ENCODE measurements at regions not wholly inside any gene's neighbourhood (a gene's known extent, or its start where the extent isn't known, plus 50 kb on each side); places are given as distances from the start of the nearest gene placed in this dataset.

- no peak for DNase-seq (ENCODE audit: extremely low read depth, low read depth)
- TF ChIP-seq, protein P1, sequence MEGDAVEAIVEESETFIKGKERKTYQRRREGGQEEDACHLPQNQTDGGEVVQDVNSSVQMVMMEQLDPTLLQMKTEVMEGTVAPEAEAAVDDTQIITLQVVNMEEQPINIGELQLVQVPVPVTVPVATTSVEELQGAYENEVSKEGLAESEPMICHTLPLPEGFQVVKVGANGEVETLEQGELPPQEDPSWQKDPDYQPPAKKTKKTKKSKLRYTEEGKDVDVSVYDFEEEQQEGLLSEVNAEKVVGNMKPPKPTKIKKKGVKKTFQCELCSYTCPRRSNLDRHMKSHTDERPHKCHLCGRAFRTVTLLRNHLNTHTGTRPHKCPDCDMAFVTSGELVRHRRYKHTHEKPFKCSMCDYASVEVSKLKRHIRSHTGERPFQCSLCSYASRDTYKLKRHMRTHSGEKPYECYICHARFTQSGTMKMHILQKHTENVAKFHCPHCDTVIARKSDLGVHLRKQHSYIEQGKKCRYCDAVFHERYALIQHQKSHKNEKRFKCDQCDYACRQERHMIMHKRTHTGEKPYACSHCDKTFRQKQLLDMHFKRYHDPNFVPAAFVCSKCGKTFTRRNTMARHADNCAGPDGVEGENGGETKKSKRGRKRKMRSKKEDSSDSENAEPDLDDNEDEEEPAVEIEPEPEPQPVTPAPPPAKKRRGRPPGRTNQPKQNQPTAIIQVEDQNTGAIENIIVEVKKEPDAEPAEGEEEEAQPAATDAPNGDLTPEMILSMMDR (IDR thresholded peaks at IDR 0.05; ENCODE audit: low read depth, low read length, missing control alignments) = no peak
- no peak overlapping the region for H3K4me3 ChIP-seq (replicated peaks; ENCODE audit: low read depth, low read length)
Observed at GRCh38 chr2:144859716-144860115, 339.8 kb upstream of the ZEB2 start.

DNA sequence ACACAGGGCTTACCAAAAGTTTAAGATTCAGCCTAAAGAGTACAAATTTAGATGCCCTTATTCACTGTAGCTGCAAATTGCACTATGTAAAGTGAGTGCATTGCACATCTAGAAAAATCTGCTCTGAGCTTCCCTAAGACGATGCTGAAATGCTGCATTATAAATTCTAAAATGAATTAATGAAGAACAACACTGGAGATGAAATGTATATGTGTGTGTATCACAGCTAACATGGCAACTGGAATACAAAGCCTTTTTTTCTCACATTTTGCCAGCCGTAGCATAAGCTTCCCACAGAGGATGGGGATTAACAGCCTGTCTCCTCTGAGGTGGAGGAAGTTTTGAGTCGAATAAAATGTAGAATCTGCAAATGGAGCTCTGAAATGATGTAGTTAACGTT is 338.3 kb upstream of the ZEB2 start:
- no peak for DNase-seq (ENCODE audit: extremely low read depth, low read depth)
- TF ChIP-seq, protein P1 (IDR thresholded peaks at IDR 0.05; ENCODE audit: low read depth, low read length, missing control alignments) = no peak
- H3K4me3 ChIP-seq (replicated peaks; ENCODE audit: low read depth, low read length) = no peak overlapping the region

DNA sequence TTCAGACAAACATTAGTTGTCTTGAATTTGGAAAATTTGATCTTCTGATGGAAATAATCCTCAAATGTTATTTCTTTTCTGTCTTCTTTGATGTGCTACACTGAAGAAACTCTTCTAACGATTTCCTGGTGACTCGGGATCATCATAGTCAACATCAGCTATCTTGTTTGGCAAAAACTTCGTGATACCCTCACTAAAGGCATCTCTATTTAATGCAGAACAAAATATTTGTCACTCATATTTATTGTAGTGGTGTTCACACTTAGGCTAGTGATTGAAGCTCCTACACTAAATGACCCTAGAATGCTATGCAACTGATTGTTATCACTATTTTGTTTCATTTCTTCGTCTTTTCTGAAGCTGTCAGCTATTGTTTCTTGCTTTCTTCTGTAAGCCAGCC is 334.7 kb upstream of the ZEB2 start:
- TF ChIP-seq, protein P1 (IDR thresholded peaks at IDR 0.05; ENCODE audit: low read depth, low read length, missing control alignments) = no peak
- DNase-seq (ENCODE audit: extremely low read depth, low read depth) = no peak
- H3K4me3 ChIP-seq (replicated peaks; ENCODE audit: low read depth, low read length) = no peak overlapping the region

DNA sequence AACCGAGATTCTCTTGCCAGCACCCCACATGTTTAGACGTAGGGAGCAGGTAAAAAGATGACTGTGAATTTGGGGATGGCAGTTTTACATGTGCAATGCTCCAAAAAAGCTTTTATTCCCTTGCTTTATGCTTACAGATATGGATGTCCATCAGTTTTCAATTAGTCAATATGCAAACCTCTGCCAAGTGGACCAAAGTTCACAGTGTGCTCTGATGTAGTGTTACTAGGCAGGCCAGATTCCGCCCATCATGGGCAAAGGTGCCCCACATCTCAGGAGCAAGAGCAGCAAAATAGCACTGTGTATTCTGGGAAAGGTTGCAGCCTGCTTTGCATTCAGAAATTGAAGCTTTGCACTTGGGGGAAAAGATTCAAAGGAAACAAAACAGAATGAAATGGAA is 329.7 kb upstream of the ZEB2 start:
- TF ChIP-seq, protein P1 (IDR thresholded peaks at IDR 0.05; ENCODE audit: low read depth, low read length, missing control alignments) = no peak

GRCh38 chr2:144848423-144848822 is 328.5 kb upstream of the ZEB2 start:
- no peak for DNase-seq (ENCODE audit: extremely low read depth, low read depth)
- TF ChIP-seq, protein P1 (IDR thresholded peaks at IDR 0.05; ENCODE audit: low read depth, low read length, missing control alignments) = no peak
- no peak overlapping the region for H3K4me3 ChIP-seq (replicated peaks; ENCODE audit: low read depth, low read length)

More for the DNA sequence above, 329.7 kb upstream of the ZEB2 start:
- H3K4me3 ChIP-seq (replicated peaks; ENCODE audit: low read depth, low read length) = no peak overlapping the region
- no peak for DNase-seq (ENCODE audit: extremely low read depth, low read depth)

DNA sequence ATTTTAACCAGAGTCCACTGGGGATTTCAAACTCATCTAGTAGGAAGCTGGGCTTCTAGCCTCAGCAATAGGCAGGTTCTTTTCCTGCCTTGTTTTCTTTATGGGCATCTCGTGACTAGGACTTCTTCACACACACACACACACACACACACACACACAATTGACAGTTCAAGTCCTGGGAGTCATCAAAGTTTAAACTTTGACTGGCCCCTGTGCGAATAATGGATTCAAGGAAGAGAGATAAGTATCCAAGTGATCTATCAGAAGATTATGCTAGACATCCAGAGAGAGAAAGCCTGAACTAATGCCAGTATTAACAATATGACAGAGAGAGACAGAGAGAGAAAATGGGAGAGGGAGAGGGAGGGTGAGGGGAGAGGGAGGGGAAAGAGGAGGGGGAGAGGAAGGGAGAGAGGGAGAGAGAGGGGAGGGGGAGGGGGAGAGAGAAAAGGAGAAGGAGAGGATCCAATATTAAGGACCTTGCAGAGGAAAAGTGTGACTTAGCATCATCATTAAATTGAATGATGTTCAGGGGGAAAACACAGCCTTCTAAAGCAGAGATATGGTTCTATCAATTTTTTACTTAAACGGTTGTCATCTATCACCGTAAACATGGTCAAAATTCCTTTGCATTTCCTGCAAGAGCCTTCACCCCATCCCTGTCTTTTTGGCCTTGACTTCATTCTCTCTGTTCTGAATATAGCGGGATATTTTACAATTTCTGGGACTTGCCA is 327.6 kb upstream of the ZEB2 start:
- DNase-seq (ENCODE audit: extremely low read depth, low read depth) = no peak
- no peak overlapping the region for H3K4me3 ChIP-seq (replicated peaks; ENCODE audit: low read depth, low read length)
- TF ChIP-seq, protein P1 (IDR thresholded peaks at IDR 0.05; ENCODE audit: low read depth, low read length, missing control alignments) = no peak

Measured in HFF-Myc (cell line).